H1 (cell line): ENCODE measurements at regions not wholly inside any gene's neighbourhood (a gene's known extent, or its start where the extent isn't known, plus 50 kb on each side); places are given as distances from the start of the nearest gene placed in this dataset.

Experiments
- CTCF ChIA-PET: fragments of 300-600 bp; sonication (Branson Sonifier 250); formaldehyde crosslinking; loops from one replicate; lab custom pipeline; 2021; ENCODE audit not compliant: partially characterized antibody; lab: Charles Lee
- POLR2A ChIA-PET: fragments of 300-600 bp; sonication (Branson Sonifier 250); formaldehyde crosslinking; loops from one replicate; lab custom pipeline; 2021; ENCODE audit warnings: inconsistent platforms; ENCODE audit not compliant: partially characterized antibody; lab: Charles Lee
- DNase-seq, 2 experiments: peaks; one replicate each; pipeline versions ENCODE4 v3.0.0 to v3.0.0-alpha.2; 2010 to 2022; ENCODE audit warnings: low spot score in 2 of 2, low read depth in 1 of 2, mixed read lengths in 1 of 2
- FAIRE-seq: peaks from 2 replicates; lab custom pipeline; 2011; peaks lifted over from hg19 to GRCh38; lab: Jason Lieb, UNC
- H2AFZ ChIP-seq: 2 replicates; pipeline ENCODE4 v1.8.1; 2012; ENCODE audit warnings: low read length, inconsistent platforms
- H2AK5ac ChIP-seq: 2 replicates; pipeline ENCODE4 v1.6.1; 2013; ENCODE audit warnings: low read depth, low read length
- H2BK120ac ChIP-seq: replicated peaks from 2 replicates; pipeline ENCODE3; 2013; ENCODE audit warnings: low read depth, low read length, inconsistent platforms
- H2BK12ac ChIP-seq: 2 replicates; pipeline ENCODE4 v1.6.1; 2013; ENCODE audit warnings: low read depth, low read length
- H2BK15ac ChIP-seq: 2 replicates; pipeline ENCODE4 v1.6.1; 2013; ENCODE audit warnings: low read length
- H2BK20ac ChIP-seq: 2 replicates; pipeline ENCODE4 v1.6.1; 2013; ENCODE audit warnings: low read length
- H2BK5ac ChIP-seq: 2 replicates; pipeline ENCODE4 v1.6.1; 2013; ENCODE audit warnings: low read depth, low read length
- H3K14ac ChIP-seq: 2 replicates; pipeline ENCODE4 v1.6.1; 2013; ENCODE audit warnings: inconsistent platforms; ENCODE audit not compliant: insufficient read length
- H3K18ac ChIP-seq: 2 replicates; pipeline ENCODE4 v1.6.1; 2013; ENCODE audit warnings: low read length; ENCODE audit errors: extremely low read depth
- H3K23ac ChIP-seq: 2 replicates; pipeline ENCODE4 v1.6.1; 2013; ENCODE audit warnings: inconsistent platforms; ENCODE audit not compliant: insufficient read length
- H3K23me2 ChIP-seq: 2 replicates; pipeline ENCODE4 v1.6.1; 2013; ENCODE audit warnings: low read depth, low read length
- H3K27ac ChIP-seq: 2 replicates; pipeline ENCODE4 v1.6.1; 2011; ENCODE audit warnings: low read depth, low read length, inconsistent platforms
- H3K27me3 ChIP-seq, 4 experiments: replicated peaks in 1 of 4; 1 replicate in 1 of 4; 2 replicates in 3 of 4; pipeline versions ENCODE4 v1.6.1 to v1.8.1; 2011 to 2013; ENCODE audit warnings: low read length in 3 of 4, mild to moderate bottlenecking in 3 of 4, inconsistent platforms in 2 of 4, mixed read lengths in 2 of 4, moderate library complexity in 1 of 4; ENCODE audit not compliant: control insufficient read depth in 3 of 4, insufficient read depth in 3 of 4; ENCODE audit errors: extremely low read depth in 1 of 4
- H3K36me3 ChIP-seq, 4 experiments: 2 replicates each; pipeline versions ENCODE4 v1.6.1 to v1.8.1; 2011 to 2013; ENCODE audit warnings: mild to moderate bottlenecking in 4 of 4, low read length in 3 of 4, moderate library complexity in 2 of 4, control low read depth in 1 of 4, inconsistent platforms in 1 of 4; ENCODE audit not compliant: insufficient read depth in 4 of 4, control insufficient read depth in 2 of 4
- H3K4ac ChIP-seq: replicated peaks from 2 replicates; pipeline ENCODE3; 2013; ENCODE audit warnings: low read length, low read depth, mixed read lengths, inconsistent platforms; ENCODE audit not compliant: insufficient read length
- H3K4me1 ChIP-seq, 4 experiments: replicated peaks in 1 of 4; 1 replicate in 1 of 4; 2 replicates in 3 of 4; pipeline versions ENCODE4 v1.6.1 to v1.8.1; 2011 to 2013; ENCODE audit warnings: low read length in 3 of 4, inconsistent platforms in 2 of 4, mixed read lengths in 1 of 4; ENCODE audit not compliant: insufficient read depth in 4 of 4, control insufficient read depth in 3 of 4
- H3K4me2 ChIP-seq, 2 experiments: 2 replicates each; pipeline versions ENCODE4 v1.6.1 to v1.8.1; 2011 to 2013; ENCODE audit warnings: low read depth in 2 of 2, low read length in 2 of 2, control low read depth in 1 of 2, inconsistent platforms in 1 of 2, mild to moderate bottlenecking in 1 of 2; ENCODE audit not compliant: insufficient read depth in 1 of 2
- H3K4me3 ChIP-seq, 4 experiments: fragments of 200-600, 300-600 bp in 1 of 4; sonication (generic), shearing (Covaris generic), sonication (Bioruptor Twin) in 1 of 4; 2 replicates each; pipeline versions ENCODE4 v1.5.1 to v1.8.1; 2011 to 2016; ENCODE audit warnings: low read length in 4 of 4, low read depth in 3 of 4, control low read depth in 2 of 4, inconsistent platforms in 2 of 4, mild to moderate bottlenecking in 2 of 4, mixed read lengths in 1 of 4, moderate library complexity in 1 of 4; ENCODE audit not compliant: insufficient read depth in 2 of 4; ENCODE audit errors: extremely low read depth in 1 of 4
- H3K56ac ChIP-seq: replicated peaks from 2 replicates; pipeline ENCODE3; 2013; ENCODE audit warnings: low read depth, mild to moderate bottlenecking, mixed read lengths, low read length, inconsistent platforms; ENCODE audit not compliant: insufficient read length
- H3K79me1 ChIP-seq: 2 replicates; pipeline ENCODE4 v1.6.1; 2013; ENCODE audit warnings: low read depth, low read length, control low read depth
- H3K79me2 ChIP-seq, 2 experiments: 2 replicates each; pipeline versions ENCODE4 v1.6.1 to v1.8.1; 2012 to 2013; ENCODE audit warnings: low read length in 2 of 2, mild to moderate bottlenecking in 2 of 2, inconsistent platforms in 1 of 2; ENCODE audit not compliant: insufficient read depth in 2 of 2, control insufficient read depth in 1 of 2
- H3K9ac ChIP-seq, 4 experiments: replicated peaks in 1 of 4; 1 replicate in 1 of 4; 2 replicates in 3 of 4; pipeline versions ENCODE4 v1.6.1 to v1.8.1; 2011 to 2013; ENCODE audit warnings: low read depth in 3 of 4, low read length in 3 of 4, control low read depth in 2 of 4, mild to moderate bottlenecking in 2 of 4, moderate library complexity in 2 of 4, inconsistent platforms in 1 of 4; ENCODE audit errors: extremely low read depth in 1 of 4
- H3K9me3 ChIP-seq, 2 experiments: 2 replicates each; pipeline versions ENCODE4 v1.6.1 to v1.8.1; 2012 to 2013; ENCODE audit warnings: mild to moderate bottlenecking in 2 of 2, moderate library complexity in 2 of 2, control low read depth in 1 of 2, inconsistent platforms in 1 of 2, low read depth in 1 of 2, low read length in 1 of 2, mixed read lengths in 1 of 2; ENCODE audit not compliant: insufficient read depth in 2 of 2
- H4K20me1 ChIP-seq, 2 experiments: replicated peaks in 1 of 2; 2 replicates each; pipeline versions ENCODE3 to v1.8.1; 2011 to 2013; ENCODE audit warnings: inconsistent platforms in 2 of 2, low read length in 2 of 2, mild to moderate bottlenecking in 1 of 2; ENCODE audit not compliant: insufficient read depth in 2 of 2, control insufficient read depth in 1 of 2
- H4K5ac ChIP-seq: 2 replicates; pipeline ENCODE4 v1.6.1; 2013; ENCODE audit warnings: low read length, low read depth, mixed read lengths, inconsistent platforms; ENCODE audit not compliant: insufficient read length
- H4K8ac ChIP-seq: 2 replicates; pipeline ENCODE4 v1.8.0; 2013; ENCODE audit warnings: mild to moderate bottlenecking, moderate library complexity, low read length, inconsistent platforms; ENCODE audit not compliant: insufficient read depth; ENCODE audit errors: extremely low read depth
- H4K91ac ChIP-seq: replicated peaks from 2 replicates; pipeline ENCODE3; 2013; ENCODE audit warnings: low read length, mixed read lengths, inconsistent platforms; ENCODE audit not compliant: insufficient read length
- RFX5 ChIP-seq: IDR thresholded peaks from 2 replicates; pipeline ENCODE4 v1.6.1; 2011; ENCODE audit warnings: low read depth, low read length, improper control_type of control experiment, borderline replicate concordance
- SRF ChIP-seq: IDR thresholded peaks from 2 replicates; pipeline ENCODE4 v1.6.1; 2011; ENCODE audit warnings: mild to moderate bottlenecking, low read depth, low read length, moderate library complexity
- WGBS, 2 experiments: shearing (Covaris generic) in 1 of 2; methylation state at CpG; one replicate each; pipeline versions ENCODE4 v1.1.6 to v1.1.7; 2013 to 2015; ENCODE audit warnings: low lambda C conversion rate in 2 of 2, mixed read lengths in 2 of 2, inconsistent platforms in 1 of 2, low coverage in 1 of 2, missing lambda C conversion rate in 1 of 2; ENCODE audit not compliant: insufficient replicate concordance in 2 of 2, insufficient coverage in 1 of 2, insufficient read length in 1 of 2; ENCODE audit errors: extremely low coverage in 1 of 2, missing lambda C conversion rate in 1 of 2; 5-methylcytosine and 5-hydroxymethylcytosine counted together

DNA sequence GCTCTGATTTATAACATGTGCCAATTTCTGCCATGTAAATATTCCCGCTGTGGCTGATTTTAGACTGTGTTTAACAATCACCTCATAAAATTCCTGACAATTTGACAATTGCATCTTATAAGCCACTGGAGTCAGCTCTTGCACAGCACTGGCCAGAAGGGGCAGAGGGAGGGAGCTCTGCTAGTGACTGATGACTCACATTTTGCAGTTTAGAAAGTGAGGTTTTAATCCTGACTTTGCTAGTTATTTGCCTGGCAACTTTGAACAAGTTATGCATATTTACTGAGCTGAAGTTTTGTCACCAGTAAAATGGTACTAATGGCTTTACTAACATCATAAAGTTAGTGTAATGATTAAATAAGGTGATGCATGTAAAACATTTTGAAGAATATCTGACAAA, 452.3 kb downstream of the CNTNAP4 start:
- Histone ChIP-seq H3K56ac (no peak overlapping the region), H3K79me1 (no peaks in the 10 kb centered on the region), H2AK5ac (no peak overlapping the region), H2BK12ac (no peak overlapping the region), H2AFZ (no peak overlapping the region), H2BK20ac (no peak overlapping the region), H3K4me3 (no peak overlapping the region), H2BK120ac (no peak overlapping the region), H4K20me1 (no peaks in the 10 kb centered on the region), H3K23me2 (no peaks in the 10 kb centered on the region), H3K4ac (no peak overlapping the region), H4K8ac (no peak overlapping the region), H3K9me3 (no peaks in the 10 kb centered on the region), H3K18ac (no peak overlapping the region), H3K14ac (no peak overlapping the region), H2BK5ac (no peak overlapping the region), H3K23ac (no peak overlapping the region), H3K27me3 (peaks cover 0 to 1% (median 0%) of the 10 kb centered on the region in 4 experiments; a peak in 1 of 7 replicates), H3K27ac (no peak overlapping the region), H3K4me1 (no peaks in the 10 kb centered on the region), H3K79me2 (no peaks in the 10 kb centered on the region), H3K36me3 (no peaks in the 10 kb centered on the region), H4K5ac (no peak overlapping the region), H3K9ac (no peak overlapping the region), H2BK15ac (no peak overlapping the region), H3K4me2 (no peak overlapping the region), H4K91ac (no peak overlapping the region)
- FAIRE-seq (peak; percentile 65), DNase-seq (no peak)
- POLR2A ChIA-PET = no interaction called here
- TF ChIP-seq RFX5 = peak; percentile 56; the same call in 1 of the 2 replicates
- TF ChIP-seq SRF = no peak
- 91% methylated on average over 1 of the region's 1 CpG; no CpG with 5 or more reads in 1 of the 2 experiments for WGBS, 2 experiments
- CTCF ChIA-PET = interaction anchor here (0.5 to 1.4 kb wide), 5 partner anchors 9 to 401 kb away, joined by 3 to 7 read pairs (median 3); no protein-coding TSS in a partner anchor
